HG02763 (cell line): ENCODE measurements at regions not wholly inside any gene's neighbourhood (a gene's known extent, or its start where the extent isn't known, plus 50 kb on each side); places are given as distances from the start of the nearest gene placed in this dataset.

Experiments
- ATAC-seq: cut with Tn5 transposase; IDR thresholded peaks from one replicate; pipeline ENCODE4 v1.9.1; 2021; ENCODE audit warnings: mild to moderate bottlenecking, moderate library complexity; ENCODE audit not compliant: unreplicated experiment

DNA sequence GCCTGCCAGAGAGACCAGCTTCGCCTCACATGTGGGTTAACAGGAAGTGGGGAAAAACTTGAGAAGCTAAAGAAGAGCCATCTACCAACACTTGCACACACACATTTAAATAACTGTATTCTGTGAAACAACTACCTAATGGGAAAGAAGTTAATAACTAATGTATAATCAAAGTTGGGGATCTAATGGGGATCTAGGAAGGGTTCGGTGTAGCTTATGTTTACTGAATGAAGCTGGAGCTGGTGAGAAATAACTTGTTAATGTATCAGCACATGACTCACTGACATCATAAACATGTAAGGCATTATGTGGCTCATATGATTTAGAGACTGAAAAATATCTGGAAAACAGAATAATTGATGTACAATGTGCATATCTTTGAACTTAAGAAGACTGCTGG lies 421.3 kb upstream of the NXPH2 start:
- ATAC-seq: no peak

- ATAC-seq: no peak
Observed at GRCh38 chr2:139196754-139197153, 416.6 kb upstream of the NXPH2 start.

DNA sequence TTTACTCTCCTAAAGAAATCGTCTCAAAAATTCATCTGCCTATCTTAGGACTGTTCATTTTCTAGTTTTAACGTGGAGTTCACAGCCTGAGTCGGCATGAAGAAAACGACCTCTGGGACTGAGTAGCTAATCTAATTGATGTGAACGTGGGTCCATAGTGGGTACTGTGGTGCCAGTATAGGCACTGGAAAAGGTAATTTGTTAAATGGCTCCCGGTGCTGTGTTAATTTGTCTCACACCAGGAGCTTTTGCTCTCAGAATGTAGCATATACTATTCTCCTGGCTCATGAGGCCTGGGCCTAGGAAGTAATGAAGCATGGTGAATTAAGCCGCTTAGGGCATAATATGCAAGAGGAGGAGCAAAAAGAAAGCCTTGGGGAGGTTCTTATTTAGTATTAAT lies 414.4 kb upstream of the NXPH2 start:
- no peak for ATAC-seq

GRCh38 chr2:139177041-139177440 lies 396.9 kb upstream of the NXPH2 start:
- no peak for ATAC-seq

DNA sequence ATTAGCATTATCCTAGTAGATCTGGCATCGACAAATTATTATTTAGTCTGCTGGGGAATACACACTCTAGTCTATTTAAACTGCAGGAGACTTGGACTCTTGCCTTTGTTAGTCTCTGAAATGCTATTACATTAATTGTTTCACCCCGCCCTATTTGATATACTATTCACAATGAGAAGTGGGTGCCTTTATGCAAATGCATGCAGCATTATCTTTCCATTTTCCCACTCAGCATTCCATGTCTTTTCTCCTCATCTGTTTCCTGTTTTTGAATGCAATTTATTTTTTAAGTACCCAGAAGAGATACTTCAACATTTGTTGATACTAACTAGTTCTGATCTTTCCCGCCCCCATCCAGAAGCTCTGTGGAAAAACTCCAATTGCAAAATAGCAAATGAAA lies 395.3 kb upstream of the NXPH2 start:
- ATAC-seq: no peak

DNA sequence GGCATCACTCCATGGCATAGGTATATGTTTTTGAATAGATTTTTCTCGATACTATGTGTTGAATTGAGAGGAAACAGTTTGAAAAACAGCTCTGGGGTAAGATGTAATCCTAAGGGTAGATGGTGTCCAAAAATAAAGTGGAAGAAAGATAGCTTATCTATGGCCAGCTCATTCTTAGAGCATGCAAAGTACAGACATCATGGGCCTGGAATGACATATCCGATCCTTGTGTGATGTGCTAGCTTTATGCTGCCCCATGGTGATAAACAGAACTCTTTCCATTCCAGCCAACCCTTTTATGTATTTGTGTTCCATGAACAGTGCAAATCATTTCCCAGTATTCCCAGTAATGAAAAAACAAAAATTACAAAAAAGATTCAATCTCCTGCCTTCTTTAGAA lies 390.2 kb upstream of the NXPH2 start:
- ATAC-seq: no peak

DNA sequence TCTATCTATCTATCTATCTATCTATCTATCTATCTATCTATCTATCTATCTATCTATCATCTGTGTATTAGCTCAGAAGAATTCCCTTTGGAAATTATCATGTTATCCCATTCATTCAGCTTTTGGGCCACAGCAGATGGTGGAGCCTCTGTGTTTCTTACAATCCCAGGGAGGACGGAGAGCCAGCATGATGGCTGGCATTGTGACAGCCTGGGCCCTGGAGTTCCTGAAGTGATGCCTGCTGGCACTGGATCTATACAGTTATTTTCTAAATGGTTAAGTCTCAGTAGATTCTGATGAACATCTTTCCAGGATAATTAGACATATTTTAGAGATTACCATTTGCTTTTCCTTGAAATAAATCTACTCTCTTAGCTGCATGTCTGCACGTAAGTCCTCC lies 385.4 kb upstream of the NXPH2 start:
- ATAC-seq: no peak

DNA sequence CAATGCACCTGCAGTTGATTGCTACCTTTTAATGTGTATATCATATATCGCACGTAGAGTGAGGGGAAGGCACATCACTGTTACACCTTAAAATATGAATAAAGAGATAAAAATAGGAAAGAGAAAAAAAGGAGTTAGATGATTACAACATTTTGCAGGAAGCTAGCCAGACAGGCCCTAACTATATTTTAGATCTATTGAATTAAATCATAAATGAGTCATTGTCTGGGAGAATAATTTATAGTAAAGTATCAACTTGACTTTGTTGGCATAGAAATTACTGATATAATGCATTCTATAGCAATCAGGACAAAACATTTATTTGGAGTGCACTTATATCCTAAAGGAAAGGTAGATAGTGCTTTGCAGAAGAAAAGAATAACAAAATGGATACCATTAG lies 384.9 kb upstream of the NXPH2 start:
- ATAC-seq: no peak

- ATAC-seq: no peak
Observed at GRCh38 chr2:139162957-139163356, 382.8 kb upstream of the NXPH2 start.

GRCh38 chr2:139162456-139162855 lies 382.3 kb upstream of the NXPH2 start:
- ATAC-seq: no peak

- no peak for ATAC-seq
Observed at GRCh38 chr2:139160836-139161235, 380.6 kb upstream of the NXPH2 start.

DNA sequence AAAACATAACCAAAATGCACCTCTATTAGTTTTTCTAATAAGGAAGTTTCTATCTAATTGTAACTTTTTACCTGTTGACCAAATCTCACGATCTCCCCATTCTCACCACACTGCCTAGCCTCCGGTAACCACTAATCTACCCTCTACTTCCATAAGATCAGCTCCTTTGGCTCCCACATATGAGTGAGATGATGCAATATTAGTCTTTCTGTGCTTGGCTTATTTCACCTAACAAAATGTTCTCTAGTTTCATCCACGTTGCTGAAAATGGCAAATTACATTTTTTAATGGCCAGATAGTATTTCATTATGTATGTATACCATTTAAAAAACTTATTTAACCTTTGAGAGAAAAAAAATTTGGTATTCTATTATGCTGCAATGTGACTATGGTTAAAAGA lies 379.0 kb upstream of the NXPH2 start:
- no peak for ATAC-seq

- ATAC-seq: no peak
Observed at GRCh38 chr2:139156730-139157129, 376.5 kb upstream of the NXPH2 start.

GRCh38 chr2:139155991-139156390 lies 375.8 kb upstream of the NXPH2 start:
- no peak for ATAC-seq

DNA sequence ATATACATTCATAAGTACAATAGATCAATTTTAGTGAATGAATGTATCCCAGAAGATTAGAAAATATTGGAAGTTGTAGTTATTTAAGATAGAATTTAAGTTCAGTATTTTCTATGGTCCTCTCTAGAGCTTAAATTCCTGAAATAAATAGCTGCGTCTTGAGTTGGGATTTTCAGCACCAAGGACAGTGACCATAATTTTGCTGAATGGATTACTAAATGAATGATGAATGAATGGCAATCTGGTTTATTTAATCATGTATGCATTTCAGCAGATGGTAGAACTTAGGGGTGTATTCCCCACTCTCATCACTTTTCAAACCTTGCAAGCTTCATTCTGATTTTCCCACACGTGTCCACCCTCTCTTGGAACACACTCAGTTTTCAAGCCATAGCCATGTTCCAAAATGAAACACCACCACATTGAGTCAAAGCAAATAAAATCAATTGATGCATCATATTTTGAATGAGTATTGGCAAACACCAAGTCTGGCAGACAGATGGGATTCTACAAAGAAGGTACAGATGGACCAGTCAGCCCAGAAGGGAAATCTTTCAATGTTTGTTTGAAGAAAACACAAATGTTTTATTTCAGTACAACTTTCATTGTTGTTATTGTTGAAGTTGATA lies 362.2 kb upstream of the NXPH2 start:
- no peak for ATAC-seq

DNA sequence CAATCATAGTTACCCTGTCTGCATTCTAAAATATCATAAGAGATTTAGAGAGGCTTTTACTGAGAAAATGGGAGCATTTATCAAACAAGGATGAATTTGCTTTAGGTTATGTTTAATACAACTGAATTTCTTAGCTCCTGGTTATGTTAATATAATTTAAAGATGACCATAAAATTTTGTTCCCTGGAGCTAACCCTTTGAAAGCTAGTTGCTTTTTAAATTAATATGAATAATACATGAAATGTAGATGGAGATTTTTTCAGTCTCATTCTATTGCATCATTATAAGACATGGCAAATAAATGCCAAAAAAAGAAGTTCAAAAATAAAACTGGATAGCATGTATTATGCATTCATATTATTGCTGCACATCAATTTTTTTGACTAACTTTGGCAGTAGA lies 344.1 kb upstream of the NXPH2 start:
- no peak for ATAC-seq

DNA sequence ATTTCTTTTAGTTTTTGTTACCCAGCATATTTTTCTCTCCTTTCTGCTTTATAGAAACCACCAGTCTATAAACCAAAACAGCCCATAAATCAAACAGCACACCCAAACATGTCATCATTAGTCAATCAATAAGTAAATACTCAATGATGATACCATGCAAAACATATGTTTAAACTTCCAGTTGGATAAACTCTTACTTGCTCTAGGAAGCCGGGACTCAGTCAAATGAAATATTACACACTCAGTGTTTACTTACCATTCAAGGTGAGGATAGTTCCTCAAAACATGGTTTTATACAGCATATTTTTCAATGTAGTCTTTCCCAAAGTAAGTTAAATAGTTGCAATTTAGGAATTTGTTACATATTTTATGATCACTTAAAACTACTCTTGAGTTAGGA lies 343.6 kb upstream of the NXPH2 start:
- no peak for ATAC-seq

GRCh38 chr2:139122711-139123158 lies 342.5 kb upstream of the NXPH2 start:
- no peak for ATAC-seq

- ATAC-seq: no peak
Observed at GRCh38 chr2:139099721-139100120, 319.5 kb upstream of the NXPH2 start.

GRCh38 chr2:139098961-139099360 lies 318.8 kb upstream of the NXPH2 start:
- ATAC-seq: no peak

DNA sequence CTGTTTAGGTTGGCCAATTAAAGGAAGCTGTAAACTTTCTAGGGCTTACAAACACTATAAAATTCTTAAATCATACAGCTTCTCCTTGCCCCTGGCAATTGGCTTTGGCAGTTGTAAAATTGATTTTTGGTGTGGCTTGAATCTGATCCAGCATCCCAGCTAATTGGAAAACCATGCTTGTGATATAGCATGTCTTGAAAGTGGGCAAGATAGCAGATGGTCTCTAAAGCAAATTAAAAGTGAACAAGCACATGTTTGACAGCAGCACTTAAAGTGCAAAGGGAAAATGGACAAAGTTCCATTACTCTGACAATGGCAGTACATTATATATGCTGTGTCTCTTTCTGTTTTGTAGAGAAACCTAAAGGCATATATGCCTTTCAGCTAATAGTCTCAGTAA lies 302.9 kb upstream of the NXPH2 start:
- no peak for ATAC-seq

DNA sequence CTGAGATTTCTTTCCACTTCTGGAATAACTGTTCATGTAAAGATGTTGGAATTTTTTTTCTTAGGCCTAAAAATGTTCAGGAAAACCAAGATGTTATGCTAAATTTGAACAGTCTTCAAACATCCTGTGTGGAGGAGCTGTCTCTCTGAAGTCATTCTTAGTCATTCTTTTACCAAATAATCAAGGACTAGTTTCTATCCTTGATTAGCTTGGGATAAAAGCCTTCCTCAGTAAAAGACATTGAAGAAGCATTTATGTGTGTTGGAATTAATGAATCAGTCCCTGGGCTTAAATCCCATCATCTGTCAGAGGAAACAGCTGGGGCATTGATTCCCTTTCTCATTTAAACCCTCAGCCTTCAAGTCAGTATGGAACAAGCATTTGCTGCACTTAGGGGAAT lies 300.1 kb upstream of the NXPH2 start:
- ATAC-seq: no peak

- no peak for ATAC-seq
Observed at GRCh38 chr2:139079311-139079710, 299.1 kb upstream of the NXPH2 start.
